Ovary (tissue), 7 donors: ENCODE measurements at regions not wholly inside any gene's neighbourhood (a gene's known extent, or its start where the extent isn't known, plus 50 kb on each side); places are given as distances from the start of the nearest gene placed in this dataset.

Experiments
- DNase-seq, 5 donors: peaks; one replicate each; pipeline ENCODE4 v3.0.0-alpha.2; 2019 to 2020
- H3K27ac ChIP-seq, 2 donors: fragments of 200-600 bp; one replicate each; pipeline versions ENCODE4 v1.5.1 to v1.8.0; 2019 to 2022
- H3K27me3 ChIP-seq: fragments of 200-600 bp; one replicate; pipeline ENCODE4 v1.8.0; 2022
- H3K36me3 ChIP-seq: fragments of 200-600 bp; sonication (generic); one replicate; pipeline ENCODE4 v1.5.1; 2019
- H3K4me1 ChIP-seq: one replicate; pipeline ENCODE4 v1.8.1; 2013; ENCODE audit warnings: mild to moderate bottlenecking, moderate library complexity; ENCODE audit not compliant: insufficient read depth
- H3K4me3 ChIP-seq: fragments of 200-600 bp; sonication (generic); one replicate; pipeline ENCODE4 v1.5.1; 2017
- H3K9me3 ChIP-seq, 2 donors: fragments of 200-600 bp in 1 of 2; sonication (generic) in 1 of 2; one replicate each; pipeline versions ENCODE4 v1.5.1 to v1.8.1; 2013 to 2019; ENCODE audit warnings: mild to moderate bottlenecking in 1 of 2, moderate library complexity in 1 of 2
- CTCF ChIP-seq, 3 donors: fragments of 450-650 bp in 2 of 3; fragments of 200-600 bp in 1 of 3; IDR thresholded peaks; one replicate each; pipeline versions ENCODE4 v1.5.1 to v1.8.0; 2016 to 2022; ENCODE audit warnings: antibody characterized with exemption in 3 of 3, mild to moderate bottlenecking in 1 of 3
- EP300 ChIP-seq: sonication (generic); formaldehyde crosslinking; IDR thresholded peaks from one replicate; pipeline ENCODE4 v1.6.1; 2017; ENCODE audit warnings: antibody characterized with exemption
- POLR2A ChIP-seq: fragments of 450-650 bp; IDR thresholded peaks from one replicate; pipeline ENCODE4 v1.6.1; 2017; ENCODE audit warnings: antibody characterized with exemption, mild to moderate bottlenecking, moderate library complexity
- WGBS, 3 donors: extraction: QIAGEN DNeasy Blood & Tissue Kit in 1 of 3; methylation state at CpG; one replicate each; pipeline versions ENCODE4 v1.1.5 to v1.1.7; 2013 to 2017; 5-methylcytosine and 5-hydroxymethylcytosine counted together
- intact Hi-C, 4 donors: fragments of 100-400 bp; cut with DNase I; formaldehyde crosslinking; loops; one replicate each; pipeline versions ENCODE4 v1.11.0 to v1.15.1; 2022 to 2023
- donor health status: DM: no; HTN: no; CAD: no; lungs with moderate emphysema.
- donor health status: DM: no; HTN: no; CAD: no.
- donor health status: Bipolar disorder and iron deficiency.
- donor health status: DM: no; HTN: no; CAD: no.
- donor health status: DM: yes; HTN: yes; CAD: no.

- TF ChIP-seq POLR2A = no peak
- intact Hi-C loops = no loop called here
- Histone ChIP-seq H3K9me3 (no peaks in the 10 kb centered on the region), H3K27me3 (no peaks in the 10 kb centered on the region), H3K4me1 (no peaks in the 10 kb centered on the region), H3K27ac (no peak overlapping the region), H3K36me3 (no peaks in the 10 kb centered on the region), H3K4me3 (no peak overlapping the region)
- DNase-seq = no peak
- WGBS, 3 donors = 92 to 97% (median 95%) methylated on average over 17 of the region's 17 CpGs
Measured at GRCh38 chr3:107116251-107116650, 261.0 kb upstream of the CCDC54 start.

DNA sequence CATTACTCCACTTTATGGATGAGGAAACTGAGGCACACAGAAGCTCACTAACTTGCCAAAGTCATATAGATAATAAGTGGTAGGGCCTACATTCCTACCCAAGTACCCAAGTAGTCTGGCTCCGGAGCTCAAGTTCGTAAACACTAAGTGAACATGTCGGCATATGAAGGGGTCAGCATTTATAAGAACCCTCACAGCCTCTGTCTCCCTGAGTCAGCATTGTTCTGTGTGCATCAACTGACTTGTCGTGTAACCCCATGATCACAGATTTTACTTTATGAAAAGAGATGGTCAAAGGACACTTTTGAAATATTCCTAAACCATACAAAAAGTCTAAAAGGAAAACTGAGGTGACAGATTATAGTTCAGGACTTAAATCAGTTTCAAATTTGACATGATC lies 260.1 kb upstream of the CCDC54 start:
- Histone ChIP-seq H3K27me3 (no peaks in the 10 kb centered on the region), H3K27ac (peak overlapping the region in 1 of 2 donors; percentile 77), H3K4me3 (no peak overlapping the region), H3K36me3 (no peaks in the 10 kb centered on the region), H3K9me3 (no peaks in the 10 kb centered on the region), H3K4me1 (no peaks in the 10 kb centered on the region)
- DNase-seq = no peak
- TF ChIP-seq EP300 = no peak
- TF ChIP-seq POLR2A = no peak
- TF ChIP-seq CTCF (IDR thresholded peaks at IDR 0.05) = no peak
- intact Hi-C loops = no loop called here
- WGBS, 3 donors = 91 to 95% (median 93%) methylated on average over 4 of the region's 4 CpGs

DNA sequence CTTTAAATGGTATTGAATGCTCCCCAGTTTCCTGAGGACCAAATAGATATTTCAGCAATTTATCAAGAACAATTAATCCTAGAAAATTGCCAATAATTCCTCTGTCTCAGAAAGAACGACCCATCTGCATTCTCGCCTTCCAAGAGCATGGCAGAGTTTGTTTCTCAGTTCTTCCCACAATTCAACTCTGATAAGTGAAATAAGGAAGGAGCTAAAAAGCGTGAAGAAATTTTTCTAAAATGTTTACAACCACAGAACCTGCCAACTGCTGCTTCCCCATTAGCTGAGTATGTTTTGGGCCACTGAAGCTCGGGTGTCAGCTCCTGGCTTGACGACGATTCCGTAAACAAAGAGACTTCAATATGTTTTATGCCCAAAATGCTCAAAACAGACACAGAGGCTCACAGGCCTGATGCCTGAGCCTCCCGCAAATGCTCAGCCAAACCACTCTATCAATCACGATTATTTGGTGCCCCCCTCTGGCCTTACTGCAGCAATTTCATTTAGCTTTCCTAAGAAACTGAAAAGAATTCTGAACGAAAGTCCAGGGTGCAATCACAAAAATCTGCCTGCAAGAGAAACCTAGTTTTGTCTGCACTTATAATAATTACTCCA lies 259.2 kb upstream of the CCDC54 start:
- TF ChIP-seq POLR2A (no peak), CTCF (IDR thresholded peaks at IDR 0.05) (peak in 1 of 3 donors; percentile 63), EP300 (no peak)
- intact Hi-C loops = no loop called here
- no peaks in the 10 kb centered on the region for H3K36me3 ChIP-seq
- 6 to 9% (median 9%) methylated on average over 10 of the region's 10 CpGs for WGBS, 3 donors
- peak; percentile 59 to 65 (median 62) for DNase-seq
- no peaks in the 10 kb centered on the region for H3K27me3 ChIP-seq
- no peaks in the 10 kb centered on the region for H3K9me3 ChIP-seq
- peak overlapping the region in 1 of 2 donors; percentile 77 for H3K27ac ChIP-seq
- no peaks in the 10 kb centered on the region for H3K4me1 ChIP-seq
- H3K4me3 ChIP-seq = no peak overlapping the region

- DNase-seq = peak; percentile 60 to 85 (median 71)
- Histone ChIP-seq H3K27ac (peak overlapping the region in 1 of 2 donors; percentile 82), H3K4me1 (peaks cover 3% of the 10 kb centered on the region), H3K36me3 (no peaks in the 10 kb centered on the region), H3K9me3 (no peaks in the 10 kb centered on the region), H3K27me3 (no peaks in the 10 kb centered on the region), H3K4me3 (no peak overlapping the region)
- TF ChIP-seq POLR2A (no peak), CTCF (IDR thresholded peaks at IDR 0.05) (no peak)
- WGBS, 3 donors = 0 to 7% (median 0%) methylated on average over 1 of the region's 1 CpG
- intact Hi-C loops = loop anchor here in 2 of 4 donors (2.0 to 10.0 kb wide), 4 partner anchors 72 to 306 kb away; no protein-coding TSS in a partner anchor
Measured at GRCh38 chr3:107124885-107125284, 252.4 kb upstream of the CCDC54 start.

DNA sequence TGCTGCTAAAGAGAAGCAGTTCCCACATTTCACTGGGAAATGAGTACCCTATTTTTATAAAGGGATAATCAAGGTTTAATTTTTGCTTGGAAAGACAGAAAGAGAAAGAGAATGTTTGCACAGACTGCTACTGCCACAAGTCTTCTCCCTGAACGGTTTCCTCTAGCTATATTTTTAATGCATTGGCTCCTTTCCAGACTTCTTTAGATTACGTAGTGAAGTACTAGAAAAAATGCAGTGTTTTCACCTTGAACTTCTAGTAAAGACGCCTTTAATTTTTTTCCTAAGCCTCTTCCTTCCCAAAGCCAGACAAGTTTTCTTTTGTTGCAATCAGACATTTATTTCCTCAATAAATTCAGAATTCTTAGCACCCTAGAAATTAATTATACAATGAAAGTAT lies 248.3 kb upstream of the CCDC54 start:
- WGBS, 3 donors = 0 to 7% (median 2%) methylated on average over 3 of the region's 3 CpGs
- peak overlapping the region in 1 of 2 donors; percentile 37 for H3K27ac ChIP-seq
- no peak for DNase-seq
- no peaks in the 10 kb centered on the region for H3K36me3 ChIP-seq
- no peak for TF ChIP-seq EP300
- TF ChIP-seq POLR2A = no peak
- TF ChIP-seq CTCF (IDR thresholded peaks at IDR 0.05) = no peak
- H3K27me3 ChIP-seq = no peaks in the 10 kb centered on the region
- intact Hi-C loops = loop anchor here in 2 of 4 donors (10.0 kb wide), 2 partner anchors 76 to 136 kb away; no protein-coding TSS in a partner anchor
- no peak overlapping the region for H3K4me3 ChIP-seq
- H3K9me3 ChIP-seq = no peaks in the 10 kb centered on the region
- H3K4me1 ChIP-seq = peaks cover 5% of the 10 kb centered on the region
